HG03571 (cell line): ENCODE measurements at regions not wholly inside any gene's neighbourhood (a gene's known extent, or its start where the extent isn't known, plus 50 kb on each side); places are given as distances from the start of the nearest gene placed in this dataset.
"Not testable (repeated sequence)": the region's sequence is repeated elsewhere in the genome, so short reads cannot be mapped to it uniquely, and the experiment has no call there.

ENCODE experiments used
- ATAC-seq: cut with Tn5 transposase; IDR thresholded peaks from one replicate; pipeline ENCODE4 v1.9.1; 2021; ENCODE audit not compliant: unreplicated experiment

DNA sequence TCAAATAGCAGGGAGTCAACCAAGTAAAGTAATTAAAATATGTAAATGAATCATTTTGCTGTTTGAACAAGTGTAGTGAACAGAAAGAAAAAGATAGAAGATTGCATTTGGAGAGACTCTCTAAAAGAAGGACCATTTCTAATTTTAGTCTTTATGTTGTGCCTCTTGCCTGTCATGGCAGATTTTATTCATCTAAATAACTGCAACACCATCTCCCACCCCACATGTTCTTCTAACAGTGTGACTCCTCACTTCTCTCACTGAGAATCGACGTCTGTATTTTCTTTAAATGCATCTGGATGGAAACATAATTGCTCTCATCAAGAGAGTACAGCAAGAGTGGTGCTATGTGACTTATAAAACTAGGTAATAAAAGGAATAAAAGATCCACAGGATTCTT lies 439.9 kb upstream of the GBE1 start:
- ATAC-seq = no peak

DNA sequence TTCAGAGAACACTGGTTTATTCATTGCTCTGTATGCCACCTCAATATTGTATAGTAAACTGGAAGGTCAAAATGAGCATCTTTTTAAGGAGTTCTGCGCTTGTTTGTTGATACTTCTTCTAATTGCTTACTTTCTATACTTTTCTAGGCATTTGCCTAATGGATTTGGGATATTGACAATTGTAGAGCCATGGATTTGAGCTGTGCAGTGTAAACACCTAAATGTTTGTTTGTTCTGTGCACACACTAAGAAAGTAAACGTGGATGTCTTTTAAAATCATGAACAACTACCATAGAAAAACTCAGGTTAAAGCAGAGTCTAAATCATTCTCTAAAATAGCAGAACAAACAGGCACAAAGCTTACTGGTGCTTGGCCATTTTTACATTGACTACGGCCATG lies 436.6 kb upstream of the GBE1 start:
- no peak for ATAC-seq

DNA sequence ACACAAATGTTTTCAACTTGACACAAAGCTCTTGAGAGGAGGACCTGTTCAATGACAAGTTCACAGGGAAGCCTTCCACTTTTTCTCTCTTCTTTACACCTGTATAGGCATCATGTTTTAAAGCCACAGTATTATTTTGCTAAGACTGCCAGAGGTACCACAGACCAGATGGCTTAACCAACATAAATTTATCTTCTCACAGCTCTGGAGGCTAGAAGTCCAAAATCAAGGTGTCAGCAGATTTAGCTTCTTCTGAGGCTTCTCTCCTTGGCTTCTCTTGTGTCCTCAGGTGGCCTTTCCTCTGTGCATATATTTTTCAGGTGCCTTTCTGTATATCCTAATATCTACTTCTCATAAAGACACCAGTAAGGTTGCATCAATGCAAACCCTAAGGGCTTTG lies 435.2 kb upstream of the GBE1 start:
- no peak for ATAC-seq

DNA sequence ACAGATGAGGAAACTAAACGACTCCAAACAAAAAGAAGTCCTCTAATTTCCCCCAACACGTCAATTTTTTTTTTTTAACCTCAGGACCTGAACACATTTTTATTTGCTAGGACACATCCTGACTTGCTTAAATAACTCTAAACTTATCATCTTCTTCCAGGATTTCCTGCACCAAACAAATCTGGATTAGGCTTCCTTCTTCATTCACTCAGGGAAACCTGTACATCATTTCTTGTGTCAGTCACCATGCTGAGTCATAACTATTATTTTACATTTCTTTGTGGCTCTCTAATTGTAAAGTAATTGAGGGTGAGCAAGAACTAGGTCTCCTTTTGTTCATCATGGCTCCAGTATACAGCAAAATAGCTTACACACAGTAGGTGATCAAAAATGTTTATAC lies 433.4 kb upstream of the GBE1 start:
- ATAC-seq = no peak

DNA sequence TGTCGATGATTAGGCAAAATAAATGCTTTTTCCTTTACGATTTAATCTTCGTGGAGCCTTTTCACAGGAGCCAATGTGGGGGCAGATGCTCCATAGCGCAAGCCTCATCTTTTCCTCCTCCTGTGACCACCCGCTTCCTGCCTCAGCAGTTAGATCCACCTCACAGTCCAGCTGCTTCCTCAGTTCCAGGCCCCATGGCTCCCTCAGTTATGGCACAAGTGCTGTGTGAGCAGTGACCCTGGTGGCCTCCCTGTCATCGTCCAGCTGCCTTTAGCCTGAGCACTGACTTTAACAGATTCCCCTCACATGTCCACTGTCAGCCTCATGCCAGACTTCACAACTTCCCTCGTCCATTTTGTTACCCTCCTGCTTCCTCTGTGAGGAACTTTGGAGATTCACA lies 424.6 kb upstream of the GBE1 start:
- ATAC-seq = no peak

DNA sequence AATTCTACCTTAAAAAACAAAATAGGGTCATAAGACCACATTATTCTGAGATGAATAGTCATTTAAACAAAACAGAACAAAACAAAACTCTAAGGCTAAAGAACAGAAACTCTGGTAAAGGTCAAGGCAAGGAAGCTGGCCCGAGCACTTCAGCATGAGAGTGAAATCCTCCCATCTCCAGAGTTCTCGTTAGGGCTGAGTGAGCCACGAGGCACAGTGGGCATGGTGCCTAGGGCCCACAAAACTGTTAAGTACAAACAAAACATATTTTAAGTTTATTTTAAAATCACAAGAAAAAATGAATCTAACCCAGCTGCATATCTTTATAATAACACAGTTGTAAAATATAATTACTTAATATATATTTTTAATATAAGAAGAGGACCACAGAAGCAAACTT lies 417.8 kb upstream of the GBE1 start:
- ATAC-seq = no peak

DNA sequence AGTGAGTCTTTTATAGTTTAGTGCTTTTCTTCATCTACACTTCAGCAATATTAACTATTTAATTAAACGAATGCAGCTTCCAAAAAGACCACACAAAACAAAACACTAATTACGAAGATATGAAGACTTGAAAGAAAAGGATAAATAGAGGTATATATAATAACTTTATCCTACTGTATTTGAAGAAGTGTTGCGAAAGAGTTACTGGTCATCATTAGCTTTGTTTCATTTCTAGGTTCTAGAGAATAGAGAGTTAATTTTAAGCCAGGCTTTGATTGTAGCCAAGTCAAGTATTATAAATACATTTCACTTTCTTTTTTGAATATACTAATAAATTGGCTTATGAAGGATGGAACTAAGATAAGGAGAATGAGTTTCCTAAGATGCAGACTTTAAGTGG lies 416.8 kb upstream of the GBE1 start:
- no peak for ATAC-seq

DNA sequence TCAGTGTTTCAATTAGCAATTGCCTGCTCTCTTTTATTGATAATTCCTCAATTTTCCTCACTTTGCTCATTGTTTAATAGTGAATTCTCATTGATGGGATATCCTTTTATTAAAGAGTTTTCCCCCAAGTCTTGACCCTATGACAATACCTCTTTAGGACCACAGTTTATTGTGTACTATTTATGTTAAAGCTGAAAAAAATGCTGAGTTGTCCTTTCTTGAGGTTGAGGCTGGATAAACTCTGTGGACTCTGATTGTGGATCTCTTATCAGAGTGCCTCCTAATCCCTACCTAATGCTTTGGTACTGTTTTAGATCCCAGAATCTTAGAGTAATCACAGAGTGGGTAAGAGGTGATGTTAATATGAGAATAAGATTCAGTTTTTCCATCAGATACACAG lies 416.3 kb upstream of the GBE1 start:
- ATAC-seq = no peak

DNA sequence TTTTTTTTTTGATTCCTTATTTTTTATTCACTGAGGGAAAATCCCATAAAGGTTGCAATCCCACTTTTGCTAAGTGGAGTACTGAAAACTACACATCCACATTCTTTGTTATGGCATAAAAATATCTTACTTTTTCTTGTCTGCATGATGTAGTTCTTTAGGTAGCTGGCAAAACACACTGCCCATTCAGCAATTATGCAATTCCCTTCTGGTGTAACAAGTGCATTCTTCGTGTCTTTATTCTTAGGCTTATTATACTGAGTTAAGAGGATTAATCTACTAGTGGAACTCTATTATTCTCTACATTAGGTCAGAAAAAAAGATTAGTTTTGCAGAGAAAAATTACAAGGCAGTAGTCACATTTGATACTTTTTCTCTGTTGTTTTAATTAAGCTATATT lies 403.8 kb upstream of the GBE1 start:
- ATAC-seq = no peak

DNA sequence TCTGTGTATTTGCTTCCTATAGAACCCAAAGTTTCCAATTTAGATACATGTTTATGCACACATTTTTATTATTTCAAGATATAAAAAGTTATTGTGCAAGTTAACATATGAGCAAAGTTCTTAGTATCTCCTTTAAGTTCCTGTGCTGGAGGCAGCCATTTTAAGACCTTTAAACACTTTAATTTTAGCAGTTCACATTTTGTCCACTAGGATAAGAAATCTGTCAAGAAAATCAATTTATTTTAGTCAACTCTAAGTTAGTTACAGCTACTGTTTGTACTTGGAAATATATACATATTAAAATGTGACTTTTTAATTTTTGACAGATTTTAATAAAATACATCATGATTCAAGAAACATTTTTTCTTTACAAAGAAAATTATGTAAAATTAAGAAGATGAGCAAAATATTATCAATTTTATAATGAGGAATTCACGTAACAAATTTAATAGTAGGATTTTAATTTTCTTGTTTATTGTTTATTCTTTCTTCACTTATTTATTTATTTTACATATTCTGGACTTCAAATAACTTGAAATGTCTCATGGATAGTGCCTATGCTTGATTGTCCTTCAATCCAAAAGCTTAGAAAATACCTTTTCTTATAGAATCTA lies 402.6 kb upstream of the GBE1 start:
- ATAC-seq = no peak

DNA sequence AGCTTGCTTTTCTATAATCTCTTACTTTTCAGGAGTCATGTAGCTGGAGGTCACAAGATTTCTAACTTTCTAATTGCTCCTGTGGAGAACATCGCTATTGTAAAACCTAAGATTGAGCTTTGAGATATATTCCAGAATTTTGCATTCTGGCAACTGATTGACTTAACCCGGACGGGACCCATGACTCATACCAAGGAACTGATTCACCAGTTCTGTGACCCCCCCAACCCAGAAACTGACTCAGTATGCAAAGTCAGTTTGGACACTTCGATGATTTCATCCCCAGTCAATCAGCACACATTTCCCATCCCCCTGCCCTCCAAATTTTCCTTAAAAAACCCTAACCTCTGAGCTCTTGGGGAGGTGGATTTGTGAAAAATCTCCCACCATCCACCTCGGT lies 396.5 kb upstream of the GBE1 start:
- ATAC-seq = no peak

DNA sequence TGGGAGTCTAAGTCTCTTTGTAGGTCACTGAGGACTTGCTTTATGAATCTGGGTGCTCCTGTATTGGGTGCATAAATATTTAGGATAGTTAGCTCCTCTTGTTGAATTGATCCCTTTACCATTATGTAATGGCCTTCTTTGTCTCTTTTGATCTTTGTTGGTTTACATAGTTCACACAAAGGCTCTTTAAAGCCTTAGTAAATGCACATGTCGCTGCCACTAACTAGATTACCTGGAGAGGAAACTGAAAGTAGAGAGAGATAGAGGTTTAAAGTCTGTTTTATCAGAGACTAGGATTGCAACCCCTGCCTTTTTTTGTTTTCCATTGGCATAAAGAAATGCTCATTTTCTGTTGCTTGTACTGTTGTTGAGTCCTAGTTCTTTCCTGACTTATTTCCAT lies 392.4 kb upstream of the GBE1 start:
- ATAC-seq = not testable (repeated sequence)

DNA sequence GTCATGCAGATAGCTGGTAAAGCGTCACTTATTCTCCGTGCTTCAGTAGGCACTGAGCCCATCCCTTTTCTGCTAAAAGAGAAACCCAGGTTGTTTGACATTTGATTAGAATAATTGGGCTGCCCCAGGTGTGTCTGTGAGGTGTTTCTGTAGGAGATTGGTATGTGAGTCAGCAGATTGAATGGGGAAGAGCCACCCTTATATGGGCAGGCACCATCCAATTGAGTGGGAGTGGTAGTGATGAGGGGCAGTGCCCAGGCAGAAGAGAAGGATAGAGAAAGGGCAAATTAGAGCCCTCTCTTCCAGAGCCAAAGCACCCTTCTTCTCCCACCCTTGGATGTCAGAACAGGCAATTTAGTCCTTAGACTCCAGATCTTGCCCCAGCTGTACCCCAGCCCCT lies 384.3 kb upstream of the GBE1 start:
- no peak for ATAC-seq

DNA sequence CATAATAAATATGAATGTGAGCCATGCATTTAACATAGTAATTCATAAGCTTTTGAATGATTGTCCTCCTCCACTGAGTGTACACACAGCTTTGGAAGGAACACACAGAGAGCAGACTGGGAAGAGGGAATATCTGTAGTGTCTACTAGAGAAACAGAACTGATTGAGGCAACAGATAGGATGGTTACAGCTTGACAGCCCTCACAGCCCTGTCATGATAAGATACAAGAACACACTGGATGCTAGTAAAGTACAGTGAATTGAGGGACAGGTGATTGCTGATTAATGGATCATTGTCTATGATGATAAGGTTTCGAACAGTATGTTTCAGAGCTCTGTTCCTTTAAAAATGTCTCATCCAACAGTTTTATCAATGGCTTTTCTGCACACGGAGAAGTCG lies 383.4 kb upstream of the GBE1 start:
- ATAC-seq = no peak

DNA sequence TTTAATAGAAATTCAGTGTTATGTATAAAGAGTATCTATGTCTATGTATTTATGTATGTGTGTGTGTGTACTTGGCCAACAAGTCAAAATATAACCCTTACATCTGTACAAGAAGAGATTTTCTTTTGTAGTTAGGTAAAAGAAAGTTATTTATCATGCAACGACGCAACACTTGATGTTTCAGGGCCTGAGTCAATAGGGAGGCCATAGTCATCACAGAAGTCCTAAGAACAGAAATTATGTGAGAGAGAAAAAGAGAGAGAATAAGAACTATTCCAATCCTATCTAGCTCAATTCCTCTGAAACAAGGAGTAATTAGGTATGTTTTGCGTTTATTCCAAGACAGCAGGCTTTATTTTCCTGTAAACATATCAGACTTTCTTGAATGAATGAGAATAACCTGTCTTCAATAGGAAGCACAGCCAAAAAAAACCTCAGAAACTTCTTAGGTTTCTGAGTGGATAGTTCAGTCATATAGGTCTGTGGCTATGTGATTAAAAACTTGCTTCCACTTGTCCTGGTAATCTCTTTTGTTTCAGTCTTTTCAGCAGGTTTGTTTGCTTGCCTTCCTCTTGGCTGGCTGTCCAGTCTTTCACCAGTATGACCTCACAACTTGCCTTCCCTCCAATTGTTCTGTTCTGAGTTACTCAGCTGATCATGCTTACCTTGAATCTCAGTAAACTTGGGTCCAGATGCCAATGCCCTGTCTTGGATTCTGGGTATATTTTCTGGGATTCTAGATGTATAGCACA lies 382.4 kb upstream of the GBE1 start:
- no peak for ATAC-seq

DNA sequence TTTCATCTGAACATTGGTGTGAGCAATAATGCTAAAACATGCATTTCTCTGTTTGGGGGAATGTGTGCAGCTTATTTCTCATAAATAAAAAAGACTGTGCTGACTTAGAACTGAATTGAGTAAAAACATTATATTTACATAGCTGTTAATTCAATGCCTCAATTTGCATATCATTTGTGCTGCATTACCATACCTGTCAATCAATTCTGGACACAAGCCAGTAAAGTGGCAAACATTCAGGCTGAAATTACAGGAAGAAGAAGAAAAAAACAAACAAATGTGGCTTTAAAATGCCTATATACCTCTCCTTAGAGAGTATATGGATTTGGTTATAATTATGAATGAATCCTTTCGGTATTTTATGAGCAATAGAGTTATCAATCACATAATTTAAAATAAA lies 380.1 kb upstream of the GBE1 start:
- ATAC-seq = no peak

DNA sequence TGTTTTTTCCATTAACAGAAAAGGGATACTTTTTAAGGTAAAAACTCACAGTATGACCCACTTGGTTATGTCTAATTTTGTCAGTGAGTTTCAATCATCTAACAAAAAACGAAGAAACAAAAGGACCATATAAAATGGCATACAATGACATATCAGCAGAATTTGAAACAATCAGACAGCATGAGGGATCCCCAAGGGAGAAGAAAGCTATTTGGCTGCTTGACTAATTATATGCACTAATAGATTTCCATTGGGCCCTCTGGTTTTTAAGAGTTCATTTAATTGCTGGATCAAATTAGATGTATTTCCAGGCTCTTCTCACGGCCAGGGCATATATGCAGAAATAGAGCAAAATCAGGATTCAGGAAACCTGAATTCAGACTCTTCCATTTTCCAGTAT lies 376.4 kb upstream of the GBE1 start:
- ATAC-seq = no peak

DNA sequence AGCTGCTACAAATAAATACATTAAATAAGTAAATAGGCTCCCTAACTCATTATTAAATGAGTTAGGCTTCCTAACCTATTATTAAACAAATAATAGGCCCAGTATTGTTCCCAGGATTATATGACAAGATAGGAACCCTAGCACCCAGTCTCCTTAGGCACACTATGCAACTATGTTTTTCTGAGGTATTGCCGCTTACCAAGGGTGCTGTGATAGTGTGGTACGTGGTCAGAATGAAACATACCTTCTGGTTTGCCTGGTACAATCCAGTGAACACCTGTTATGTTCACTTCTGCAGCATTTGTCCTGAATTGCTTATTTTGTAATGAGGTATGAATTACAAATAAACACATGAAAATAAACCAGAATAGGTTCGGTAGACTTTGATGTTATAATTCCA lies 375.6 kb upstream of the GBE1 start:
- ATAC-seq = no peak

DNA sequence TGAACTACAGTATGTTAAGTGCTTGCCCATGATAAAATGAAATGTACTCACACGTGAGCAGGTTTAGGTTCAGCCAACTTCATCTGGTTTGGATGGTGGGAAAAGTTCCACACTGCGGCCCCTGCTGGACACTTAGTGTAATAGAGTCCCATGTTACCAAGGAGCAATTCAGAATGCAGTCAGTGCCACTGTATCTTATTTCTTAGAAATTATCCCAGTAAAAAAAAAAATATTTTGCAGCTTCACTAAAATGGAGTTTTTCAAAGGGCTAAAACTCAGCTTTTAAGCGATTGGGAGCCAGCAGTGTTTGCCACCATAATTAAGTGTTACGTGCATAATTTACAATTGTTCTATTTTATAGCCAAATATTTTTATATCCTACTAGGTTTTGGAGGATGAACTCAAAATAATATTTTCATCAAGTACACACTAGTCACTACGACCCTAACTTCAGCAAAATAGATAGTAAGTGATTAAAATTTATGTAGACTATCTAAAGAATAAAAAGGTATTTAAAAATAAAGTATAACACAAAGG lies 371.7 kb upstream of the GBE1 start:
- peak; percentile 85 for ATAC-seq

DNA sequence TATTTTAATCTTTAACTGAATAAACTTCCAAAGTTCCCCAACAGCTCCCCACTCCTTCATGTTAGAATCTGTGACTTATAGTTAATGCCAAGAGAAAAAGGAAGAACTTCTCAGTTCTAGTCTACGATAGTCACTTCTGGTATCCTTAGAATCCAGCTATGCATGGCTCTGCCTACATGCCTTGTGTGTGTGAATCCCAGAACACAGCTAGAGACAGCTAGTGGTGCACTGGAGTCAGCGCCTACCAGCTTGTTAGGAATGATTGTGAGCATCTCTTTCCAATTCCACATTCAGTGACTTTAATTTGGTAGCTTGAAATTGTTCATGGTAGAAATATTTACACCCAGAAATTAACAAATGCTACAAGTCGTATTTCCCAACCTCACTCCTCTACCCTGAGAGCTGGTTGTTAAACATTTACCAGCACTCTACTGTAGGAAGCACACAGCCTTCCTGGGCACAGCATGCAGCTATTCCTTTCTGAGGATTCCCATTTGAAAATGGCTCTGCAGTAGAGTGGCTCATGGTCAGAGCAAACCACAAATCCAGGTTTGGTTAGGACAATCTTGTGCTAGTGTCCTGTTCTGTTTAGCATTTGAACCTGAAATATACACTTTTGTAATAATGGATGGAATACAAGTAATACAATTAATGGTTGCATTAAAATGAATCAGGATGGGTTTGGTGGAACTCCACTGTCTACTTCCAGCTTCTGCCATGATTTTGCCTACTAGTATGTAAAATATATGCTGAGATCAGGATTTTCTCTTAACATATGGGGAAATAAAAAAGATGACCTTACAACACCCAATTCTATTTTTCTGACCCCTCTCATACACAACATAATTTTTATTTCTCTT lies 371.0 kb upstream of the GBE1 start:
- no peak for ATAC-seq

DNA sequence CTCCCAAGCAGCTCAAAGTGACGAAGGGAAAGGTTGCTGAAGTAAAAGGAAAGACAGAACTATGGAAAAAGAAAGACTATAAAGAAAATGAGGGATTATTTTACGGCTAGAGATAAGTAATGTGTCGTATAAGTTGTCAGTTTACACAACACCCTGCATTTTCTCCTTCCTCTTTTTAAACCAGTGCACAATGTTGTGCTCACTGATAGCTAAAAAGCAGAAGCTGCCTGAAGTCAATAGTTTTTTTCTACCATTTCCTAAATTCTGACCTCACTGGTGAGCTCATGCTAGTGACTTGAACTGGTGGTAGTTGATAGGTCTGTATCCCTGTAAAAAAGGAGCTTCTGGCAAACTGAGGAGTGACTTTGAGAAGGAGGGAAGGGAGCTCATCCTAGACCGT lies 368.6 kb upstream of the GBE1 start:
- ATAC-seq = no peak

DNA sequence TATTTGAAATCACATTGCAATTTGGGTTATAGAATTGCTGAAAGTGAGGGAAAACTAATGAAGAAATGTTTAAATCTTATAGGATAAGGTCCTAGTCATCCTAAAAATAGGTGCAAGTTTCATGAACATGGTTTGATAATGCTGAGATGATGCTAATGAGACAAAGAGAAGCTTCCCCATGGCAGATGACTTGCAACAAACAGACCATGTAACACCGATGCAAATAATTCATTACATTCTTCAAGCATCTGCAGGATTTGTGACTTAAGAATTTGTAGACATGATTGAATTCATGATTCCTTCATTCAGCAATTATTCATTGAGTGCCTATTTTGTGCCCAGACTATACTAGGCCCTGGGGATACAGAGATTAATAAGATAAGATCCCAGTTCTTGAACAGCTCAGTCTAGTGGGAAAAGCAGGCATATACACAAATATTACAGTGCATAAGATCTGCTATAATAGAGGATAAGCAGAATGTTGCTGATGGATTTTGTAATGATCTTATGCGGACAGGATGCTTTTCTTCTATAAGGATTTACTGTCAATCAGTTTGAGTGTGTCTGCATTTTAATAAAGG lies 367.9 kb upstream of the GBE1 start:
- ATAC-seq = no peak
